Mesothelial cell of epicardium (in vitro differentiated cells): ENCODE measurements at regions not wholly inside any gene's neighbourhood (a gene's known extent, or its start where the extent isn't known, plus 50 kb on each side); places are given as distances from the start of the nearest gene placed in this dataset.
A peak's percentile ranks its signal among the peaks of the same experiment; 100 is the strongest.

Experiments
- DNase-seq, 2 experiments: peaks; one replicate each; pipeline ENCODE4 v3.0.0; 2021; ENCODE audit warnings: low spot score in 2 of 2; ENCODE audit not compliant: unreplicated experiment in 2 of 2
- H3K27ac Mint-ChIP-seq: 2 replicates; pipeline ENCODE4 v1.8.0; 2021; ENCODE audit warnings: mixed read lengths
- H3K27me3 Mint-ChIP-seq: 2 replicates; pipeline ENCODE4 v1.8.0; 2021; ENCODE audit warnings: low read depth, mixed read lengths
- H3K36me3 Mint-ChIP-seq: 2 replicates; pipeline ENCODE4 v1.8.0; 2021; ENCODE audit warnings: mixed read lengths
- H3K4me1 Mint-ChIP-seq: 2 replicates; pipeline ENCODE4 v1.8.0; 2021; ENCODE audit warnings: mixed read lengths
- H3K4me3 Mint-ChIP-seq: 2 replicates; pipeline ENCODE4 v1.8.0; 2021; ENCODE audit warnings: mild to moderate bottlenecking, moderate library complexity, mixed read lengths
- H3K9me3 Mint-ChIP-seq: 2 replicates; pipeline ENCODE4 v1.8.0; 2021; ENCODE audit warnings: mixed read lengths
- TF ChIP-seq, protein P1 (sequence below): fragments of 200-600 bp; sonication (generic); IDR thresholded peaks from one replicate; pipeline ENCODE4 v1.5.0; 2021; ENCODE audit warnings: antibody characterized with exemption; ENCODE audit not compliant: unreplicated experiment

DNA sequence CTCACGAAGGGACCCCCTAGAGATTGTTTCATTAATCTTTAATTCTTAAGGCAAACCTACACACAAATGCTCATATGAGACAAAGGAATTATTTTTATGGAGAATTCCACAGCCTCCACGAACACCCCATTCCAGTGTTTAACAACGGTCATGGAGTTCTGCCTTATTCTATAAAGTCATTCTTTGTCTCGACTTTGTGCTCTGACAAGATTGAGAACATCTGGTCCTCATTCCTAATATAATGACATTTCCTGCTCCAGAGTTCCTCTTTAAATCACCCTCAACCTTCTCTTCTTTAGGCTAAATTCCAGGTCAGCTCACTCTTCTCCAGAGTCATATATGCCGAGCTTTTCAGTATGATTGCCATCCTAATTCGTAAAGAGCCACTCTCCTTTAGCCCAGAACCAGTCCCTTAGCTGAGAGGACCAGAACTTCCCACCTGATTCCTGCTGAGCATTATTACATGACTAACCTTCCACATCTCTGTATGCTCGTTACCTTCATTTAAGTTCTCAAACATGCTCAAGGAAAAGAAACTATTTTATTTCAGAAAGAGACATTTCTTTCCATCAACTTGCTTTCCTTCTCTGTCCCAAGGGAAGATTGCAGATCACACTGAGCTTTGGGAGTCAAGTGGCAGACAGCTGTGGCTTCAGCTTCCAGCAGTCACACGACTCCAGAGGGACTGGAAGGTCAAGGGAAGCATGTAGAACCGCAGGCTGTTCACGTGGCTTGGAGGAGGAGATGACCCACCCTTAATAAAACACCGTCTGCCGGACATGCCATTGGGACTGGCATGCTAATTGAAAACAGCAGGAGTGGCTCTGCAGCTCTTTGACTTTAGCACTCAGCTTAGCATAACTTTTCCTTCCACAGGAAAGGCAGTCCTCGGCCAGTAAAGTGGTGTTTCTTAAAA is 467.1 kb upstream of the HSF2 start:
- no peak for DNase-seq
- Mint-ChIP-seq H3K36me3 (no peaks in the 10 kb centered on the region), H3K9me3 (peaks cover 9% of the 10 kb centered on the region), H3K4me1 (peaks cover 16% of the 10 kb centered on the region), H3K27ac (peak overlapping the region; percentile 84), H3K27me3 (no peaks in the 10 kb centered on the region), H3K4me3 (peak overlapping the region; percentile 13)
- TF ChIP-seq, protein P1, sequence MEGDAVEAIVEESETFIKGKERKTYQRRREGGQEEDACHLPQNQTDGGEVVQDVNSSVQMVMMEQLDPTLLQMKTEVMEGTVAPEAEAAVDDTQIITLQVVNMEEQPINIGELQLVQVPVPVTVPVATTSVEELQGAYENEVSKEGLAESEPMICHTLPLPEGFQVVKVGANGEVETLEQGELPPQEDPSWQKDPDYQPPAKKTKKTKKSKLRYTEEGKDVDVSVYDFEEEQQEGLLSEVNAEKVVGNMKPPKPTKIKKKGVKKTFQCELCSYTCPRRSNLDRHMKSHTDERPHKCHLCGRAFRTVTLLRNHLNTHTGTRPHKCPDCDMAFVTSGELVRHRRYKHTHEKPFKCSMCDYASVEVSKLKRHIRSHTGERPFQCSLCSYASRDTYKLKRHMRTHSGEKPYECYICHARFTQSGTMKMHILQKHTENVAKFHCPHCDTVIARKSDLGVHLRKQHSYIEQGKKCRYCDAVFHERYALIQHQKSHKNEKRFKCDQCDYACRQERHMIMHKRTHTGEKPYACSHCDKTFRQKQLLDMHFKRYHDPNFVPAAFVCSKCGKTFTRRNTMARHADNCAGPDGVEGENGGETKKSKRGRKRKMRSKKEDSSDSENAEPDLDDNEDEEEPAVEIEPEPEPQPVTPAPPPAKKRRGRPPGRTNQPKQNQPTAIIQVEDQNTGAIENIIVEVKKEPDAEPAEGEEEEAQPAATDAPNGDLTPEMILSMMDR: no peak

GRCh38 chr6:121934451-121934850 is 465.0 kb upstream of the HSF2 start:
- Mint-ChIP-seq H3K36me3 (peaks cover 4% of the 10 kb centered on the region), H3K4me1 (peaks cover 16% of the 10 kb centered on the region)
- DNase-seq: no peak

GRCh38 chr6:121940728-121941127 is 458.7 kb upstream of the HSF2 start:
- H3K9me3 Mint-ChIP-seq: peaks cover 57% of the 10 kb centered on the region
- no peak overlapping the region for H3K27ac Mint-ChIP-seq

More at GRCh38 chr6:121934451-121934850, 465.0 kb upstream of the HSF2 start:
- TF ChIP-seq, protein P1: no peak
- no peaks in the 10 kb centered on the region for H3K27me3 Mint-ChIP-seq
- no peak overlapping the region for H3K4me3 Mint-ChIP-seq
- peaks cover 19% of the 10 kb centered on the region for H3K9me3 Mint-ChIP-seq
- no peak overlapping the region for H3K27ac Mint-ChIP-seq

GRCh38 chr6:121944354-121944753 is 455.1 kb upstream of the HSF2 start:
- Mint-ChIP-seq H3K27ac (no peak overlapping the region), H3K27me3 (no peaks in the 10 kb centered on the region), H3K9me3 (peaks cover 77% of the 10 kb centered on the region), H3K36me3 (peaks cover 3% of the 10 kb centered on the region), H3K4me3 (no peak overlapping the region), H3K4me1 (no peaks in the 10 kb centered on the region)
- TF ChIP-seq, protein P1: no peak
- DNase-seq: no peak

More at GRCh38 chr6:121940728-121941127, 458.7 kb upstream of the HSF2 start:
- DNase-seq: no peak
- Mint-ChIP-seq H3K36me3 (peaks cover 7% of the 10 kb centered on the region), H3K4me3 (no peak overlapping the region), H3K27me3 (no peaks in the 10 kb centered on the region), H3K4me1 (no peaks in the 10 kb centered on the region)
- TF ChIP-seq, protein P1: no peak

GRCh38 chr6:121951123-121951522 is 448.3 kb upstream of the HSF2 start:
- no peaks in the 10 kb centered on the region for H3K27me3 Mint-ChIP-seq
- no peak overlapping the region for H3K4me3 Mint-ChIP-seq
- peaks cover 42% of the 10 kb centered on the region for H3K9me3 Mint-ChIP-seq
- no peak overlapping the region for H3K27ac Mint-ChIP-seq
- H3K4me1 Mint-ChIP-seq: peaks cover 8% of the 10 kb centered on the region
- H3K36me3 Mint-ChIP-seq: peaks cover 6% of the 10 kb centered on the region
- TF ChIP-seq, protein P1: no peak
- DNase-seq: no peak
